PC-3 (cell line): ENCODE measurements at regions not wholly inside any gene's neighbourhood (a gene's known extent, or its start where the extent isn't known, plus 50 kb on each side); places are given as distances from the start of the nearest gene placed in this dataset.

ENCODE experiments used
- ATAC-seq: fragments of 200-7000 bp; cut with Tn5 transposase; 2 replicates; pipeline ENCODE4 v1.9.1; 2020; ENCODE audit warnings: mild to moderate bottlenecking, moderate library complexity
- BruUV-seq: library from RNA; stranded (reverse); fragments of 400-500 nt; replicated peaks from 2 replicates; lab custom pipeline; 2021; lab: Mats Ljungman, UMichigan
- CTCF ChIA-PET: fragments of 300-600 bp; sonication (Branson Sonifier 250); formaldehyde crosslinking; loops from one replicate; lab custom pipeline; 2022; ENCODE audit warnings: antibody characterized with exemption; lab: Charles Lee
- POLR2A ChIA-PET: fragments of 300-600 bp; sonication (Branson Sonifier 250); formaldehyde crosslinking; loops from one replicate; lab custom pipeline; 2022; ENCODE audit warnings: antibody characterized with exemption; ENCODE audit not compliant: unreplicated experiment; lab: Charles Lee
- DNase-seq: peaks from one replicate; pipeline ENCODE4 v3.0.0-alpha.2; 2015
- H2AFZ ChIP-seq: fragments of 300-600 bp; sonication (generic); 2 replicates; pipeline ENCODE4 v1.6.0; 2016; ENCODE audit warnings: antibody characterized with exemption, low read length
- H3F3A ChIP-seq: fragments of 300-600 bp; sonication (generic); one replicate; pipeline ENCODE4 v1.6.0; 2017; ENCODE audit warnings: antibody characterized with exemption, low read length, control low read depth, mild to moderate bottlenecking; ENCODE audit not compliant: unreplicated experiment
- H3K27ac ChIP-seq: fragments of 300-600 bp; sonication (generic); 2 replicates; pipeline ENCODE4 v1.5.1; 2016; ENCODE audit warnings: mild to moderate bottlenecking, low read length
- H3K27me3 ChIP-seq: fragments of 300-600 bp; sonication (generic); 2 replicates; pipeline ENCODE4 v1.6.1; 2016; ENCODE audit warnings: low read length, mixed read lengths
- H3K36me3 ChIP-seq: fragments of 300-600 bp; sonication (generic); 2 replicates; pipeline ENCODE4 v1.6.1; 2016; ENCODE audit warnings: low read depth, mixed run types, low read length, mixed read lengths
- H3K4me1 ChIP-seq: fragments of 300-600 bp; sonication (generic); 2 replicates; pipeline ENCODE4 v1.5.1; 2016; ENCODE audit warnings: low read length; ENCODE audit not compliant: insufficient read depth
- H3K4me2 ChIP-seq: fragments of 300-600 bp; sonication (generic); 2 replicates; pipeline ENCODE4 v1.6.0; 2016; ENCODE audit warnings: low read length
- H3K4me3 ChIP-seq: fragments of 300-600 bp; sonication (generic); 2 replicates; pipeline ENCODE4 v1.5.1; 2016; ENCODE audit warnings: mild to moderate bottlenecking, low read length, mixed read lengths
- H3K79me2 ChIP-seq: fragments of 300-600 bp; sonication (generic); 2 replicates; pipeline ENCODE4 v1.6.1; 2017; ENCODE audit warnings: low read length, mixed read lengths
- H3K9ac ChIP-seq: fragments of 300-600 bp; sonication (generic); 2 replicates; pipeline ENCODE4 v1.6.0; 2016; ENCODE audit warnings: mild to moderate bottlenecking, low read length
- H3K9me2 ChIP-seq: fragments of 300-600 bp; sonication (generic); replicated peaks from 2 replicates; pipeline ENCODE4 v1.6.1; 2016; ENCODE audit warnings: mixed run types, low read length, mixed read lengths
- H3K9me3 ChIP-seq: fragments of 300-600 bp; sonication (generic); 2 replicates; pipeline ENCODE4 v1.6.1; 2016; ENCODE audit warnings: low read length, mixed read lengths
- H4K20me1 ChIP-seq: fragments of 300-600 bp; sonication (generic); 2 replicates; pipeline ENCODE4 v1.6.1; 2016; ENCODE audit warnings: low read length, mixed read lengths
- EZH2 ChIP-seq: fragments of 300-600 bp; sonication (generic); IDR thresholded peaks from one replicate; pipeline ENCODE4 v1.6.1; 2017; ENCODE audit warnings: antibody characterized with exemption, mild to moderate bottlenecking, low read length; ENCODE audit not compliant: unreplicated experiment
- EZH2phosphoT487 ChIP-seq: fragments of 300-600 bp; sonication (generic); IDR thresholded peaks from 2 replicates; pipeline ENCODE4 v1.6.1; 2018; ENCODE audit warnings: mild to moderate bottlenecking, antibody characterized with exemption, low read length, borderline replicate concordance
- intact Hi-C: fragments of 100-400 bp; cut with micrococcal nuclease; formaldehyde crosslinking; loops from 2 replicates; pipeline ENCODE4 v1.9.0; 2023
- TF ChIP-seq, protein P1 (sequence below): fragments of 300-600 bp; sonication (generic); conservative IDR thresholded peaks from 2 replicates; pipeline ENCODE4 v1.5.1; 2017; ENCODE audit warnings: antibody characterized with exemption, low read depth, mild to moderate bottlenecking, low read length

- no peaks in the 10 kb centered on the region for H3K4me1 ChIP-seq
- no peaks in the 10 kb centered on the region for H3K9me3 ChIP-seq
- intact Hi-C loops: no loop called here
- no peak overlapping the region for H3K27ac ChIP-seq
- DNase-seq (no peak), ATAC-seq (no peak)
- no peaks in the 10 kb centered on the region for H3F3A ChIP-seq
- no peaks in the 10 kb centered on the region for H3K27me3 ChIP-seq
- BruUV-seq: no TSS peak
- no peaks in the 10 kb centered on the region for H4K20me1 ChIP-seq
- H3K9me2 ChIP-seq: no peaks in the 10 kb centered on the region
- TF ChIP-seq, protein P1, sequence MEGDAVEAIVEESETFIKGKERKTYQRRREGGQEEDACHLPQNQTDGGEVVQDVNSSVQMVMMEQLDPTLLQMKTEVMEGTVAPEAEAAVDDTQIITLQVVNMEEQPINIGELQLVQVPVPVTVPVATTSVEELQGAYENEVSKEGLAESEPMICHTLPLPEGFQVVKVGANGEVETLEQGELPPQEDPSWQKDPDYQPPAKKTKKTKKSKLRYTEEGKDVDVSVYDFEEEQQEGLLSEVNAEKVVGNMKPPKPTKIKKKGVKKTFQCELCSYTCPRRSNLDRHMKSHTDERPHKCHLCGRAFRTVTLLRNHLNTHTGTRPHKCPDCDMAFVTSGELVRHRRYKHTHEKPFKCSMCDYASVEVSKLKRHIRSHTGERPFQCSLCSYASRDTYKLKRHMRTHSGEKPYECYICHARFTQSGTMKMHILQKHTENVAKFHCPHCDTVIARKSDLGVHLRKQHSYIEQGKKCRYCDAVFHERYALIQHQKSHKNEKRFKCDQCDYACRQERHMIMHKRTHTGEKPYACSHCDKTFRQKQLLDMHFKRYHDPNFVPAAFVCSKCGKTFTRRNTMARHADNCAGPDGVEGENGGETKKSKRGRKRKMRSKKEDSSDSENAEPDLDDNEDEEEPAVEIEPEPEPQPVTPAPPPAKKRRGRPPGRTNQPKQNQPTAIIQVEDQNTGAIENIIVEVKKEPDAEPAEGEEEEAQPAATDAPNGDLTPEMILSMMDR: no peak
- no peak for TF ChIP-seq EZH2phosphoT487
- no peak for TF ChIP-seq EZH2
- CTCF ChIA-PET: no interaction called here
- no peak overlapping the region for H3K9ac ChIP-seq
- H3K4me2 ChIP-seq: no peak overlapping the region
- no peaks in the 10 kb centered on the region for H3K36me3 ChIP-seq
- H2AFZ ChIP-seq: no peak overlapping the region
- no peak overlapping the region for H3K4me3 ChIP-seq
- POLR2A ChIA-PET: no interaction called here
- no peaks in the 10 kb centered on the region for H3K79me2 ChIP-seq
Measured at GRCh38 chr7:115106316-115106715, 184.4 kb downstream of the MDFIC start.

DNA sequence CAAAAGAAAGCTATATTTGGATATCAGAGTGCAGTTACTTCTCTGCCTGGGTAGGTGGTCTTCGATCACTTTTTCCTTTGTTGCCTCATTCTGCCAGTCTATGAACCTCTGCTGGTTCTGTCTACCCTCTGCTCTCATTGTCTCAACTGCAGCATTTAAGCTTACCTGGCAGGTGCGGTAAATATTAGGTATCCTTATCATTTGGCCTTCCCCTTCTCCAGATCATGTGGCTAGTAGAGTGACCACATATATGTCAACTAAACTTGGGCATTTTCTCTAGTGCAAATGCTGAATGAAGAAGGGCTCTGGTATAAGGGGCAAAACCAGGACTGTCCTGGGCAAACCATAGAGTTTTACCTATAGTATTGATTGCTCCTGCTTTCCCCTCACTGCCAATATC is 180.8 kb downstream of the MDFIC start:
- intact Hi-C loops: no loop called here
- Histone ChIP-seq H4K20me1 (no peaks in the 10 kb centered on the region), H3K4me2 (no peak overlapping the region), H3K9me3 (no peaks in the 10 kb centered on the region), H3K79me2 (no peaks in the 10 kb centered on the region), H3K27me3 (no peaks in the 10 kb centered on the region), H3K36me3 (no peaks in the 10 kb centered on the region), H3K4me1 (peaks cover 13% of the 10 kb centered on the region), H3F3A (no peaks in the 10 kb centered on the region), H2AFZ (no peak overlapping the region), H3K27ac (no peak overlapping the region), H3K9me2 (no peaks in the 10 kb centered on the region), H3K4me3 (no peak overlapping the region), H3K9ac (no peak overlapping the region)
- ChIA-PET CTCF (no interaction called here), POLR2A (no interaction called here)
- no peak for ATAC-seq
- TF ChIP-seq EZH2: no peak
- TF ChIP-seq, protein P1: no peak
- TF ChIP-seq EZH2phosphoT487: no peak
- no TSS peak for BruUV-seq
- no peak for DNase-seq

DNA sequence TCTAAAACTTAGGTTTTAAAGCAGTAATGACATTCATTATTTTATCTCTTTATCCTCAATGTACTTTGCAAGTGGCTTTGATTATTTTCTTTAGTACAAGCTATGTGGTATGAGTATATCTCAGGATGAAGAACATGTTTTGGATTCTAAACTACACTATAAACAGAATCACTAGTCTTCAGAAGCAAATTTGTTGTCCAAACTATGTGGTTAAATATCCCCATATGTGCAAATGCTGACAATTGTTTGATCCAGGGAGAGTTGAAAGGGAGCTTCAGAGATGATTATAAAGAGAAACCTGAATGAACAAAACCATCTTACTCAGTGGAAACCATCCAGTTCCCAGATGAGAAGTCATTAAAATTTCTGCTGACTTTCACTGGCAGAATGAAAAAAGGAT is 179.3 kb downstream of the MDFIC start:
- H4K20me1 ChIP-seq: no peaks in the 10 kb centered on the region
- H2AFZ ChIP-seq: no peak overlapping the region
- no peaks in the 10 kb centered on the region for H3K27me3 ChIP-seq
- no TSS peak for BruUV-seq
- H3K79me2 ChIP-seq: no peaks in the 10 kb centered on the region
- H3F3A ChIP-seq: no peaks in the 10 kb centered on the region
- intact Hi-C loops: no loop called here
- H3K9me3 ChIP-seq: no peaks in the 10 kb centered on the region
- no peaks in the 10 kb centered on the region for H3K9me2 ChIP-seq
- ChIA-PET CTCF (no interaction called here), POLR2A (no interaction called here)
- no peak overlapping the region for H3K9ac ChIP-seq
- no peak overlapping the region for H3K4me2 ChIP-seq
- H3K27ac ChIP-seq: no peak overlapping the region
- ATAC-seq: no peak
- no peak for TF ChIP-seq EZH2phosphoT487
- TF ChIP-seq EZH2: no peak
- TF ChIP-seq, protein P1: no peak
- H3K36me3 ChIP-seq: no peaks in the 10 kb centered on the region
- peaks cover 28% of the 10 kb centered on the region for H3K4me1 ChIP-seq
- no peak for DNase-seq
- H3K4me3 ChIP-seq: no peak overlapping the region
